DOHH2 (cell line): ENCODE measurements at regions not wholly inside any gene's neighbourhood (a gene's known extent, or its start where the extent isn't known, plus 50 kb on each side); places are given as distances from the start of the nearest gene placed in this dataset.

ENCODE experiments used
- H3F3A ChIP-seq: fragments of 200-600 bp; sonication (generic), shearing (Covaris generic); 2 replicates; pipeline ENCODE4 v1.6.0; 2016; ENCODE audit warnings: antibody characterized with exemption, mild to moderate bottlenecking; ENCODE audit not compliant: control insufficient read depth, insufficient read depth
- H3K27ac ChIP-seq: fragments of 200-600 bp; sonication (generic); 2 replicates; pipeline ENCODE4 v1.5.1; 2014; ENCODE audit warnings: low read depth, mild to moderate bottlenecking, low read length, moderate library complexity
- H3K27me3 ChIP-seq: fragments of 200-600 bp; sonication (generic); 2 replicates; pipeline ENCODE4 v1.6.1; 2014; ENCODE audit warnings: mild to moderate bottlenecking, low read length, mixed read lengths; ENCODE audit not compliant: control insufficient read depth
- H3K36me3 ChIP-seq: fragments of 200-600 bp; sonication (generic); 2 replicates; pipeline ENCODE4 v1.6.1; 2014; ENCODE audit warnings: mild to moderate bottlenecking, low read length, moderate library complexity, mixed read lengths; ENCODE audit not compliant: control insufficient read depth
- H3K4me1 ChIP-seq: fragments of 200-600 bp; sonication (generic); 2 replicates; pipeline ENCODE4 v1.6.1; 2014; ENCODE audit warnings: mild to moderate bottlenecking, low read length, mixed read lengths; ENCODE audit not compliant: control insufficient read depth
- H3K4me2 ChIP-seq: fragments of 200-600 bp; sonication (generic); 2 replicates; pipeline ENCODE4 v1.6.0; 2014; ENCODE audit warnings: mild to moderate bottlenecking, low read length, moderate library complexity
- H3K4me3 ChIP-seq: fragments of 200-600 bp; sonication (generic); 2 replicates; pipeline ENCODE4 v1.5.1; 2014; ENCODE audit warnings: mild to moderate bottlenecking, low read length, mixed read lengths
- H3K79me2 ChIP-seq: fragments of 200-600 bp; sonication (generic); 2 replicates; pipeline ENCODE4 v1.6.1; 2014; ENCODE audit warnings: mild to moderate bottlenecking, low read length, mixed read lengths; ENCODE audit not compliant: control insufficient read depth
- H3K9me2 ChIP-seq: fragments of 200-600 bp; sonication (generic); replicated peaks from 2 replicates; pipeline ENCODE4 v1.6.1; 2014; ENCODE audit warnings: mild to moderate bottlenecking, low read length, mixed read lengths; ENCODE audit not compliant: control insufficient read depth
- H3K9me3 ChIP-seq: fragments of 200-600 bp; sonication (generic); 2 replicates; pipeline ENCODE4 v1.6.1; 2014; ENCODE audit warnings: antibody characterized with exemption, low read length, mixed read lengths; ENCODE audit not compliant: control insufficient read depth, insufficient read depth
- H4K20me1 ChIP-seq: fragments of 200-600 bp; sonication (generic); 2 replicates; pipeline ENCODE4 v1.6.0; 2014; ENCODE audit warnings: low read depth, mild to moderate bottlenecking, antibody characterized with exemption, low read length, moderate library complexity; ENCODE audit not compliant: control insufficient read depth, insufficient read depth
- EZH2phosphoT487 ChIP-seq: fragments of 200-600 bp; sonication (generic); IDR thresholded peaks from 2 replicates; pipeline ENCODE4 v1.6.1; 2017; ENCODE audit warnings: borderline replicate concordance, mild to moderate bottlenecking, antibody characterized with exemption, low read length, moderate library complexity, mixed read lengths
- TF ChIP-seq, protein P1 (sequence below): fragments of 200-600 bp; sonication (generic); IDR thresholded peaks from one replicate; pipeline ENCODE4 v1.5.1; 2014; ENCODE audit warnings: antibody characterized with exemption, mild to moderate bottlenecking, low read depth, low read length; ENCODE audit not compliant: poor library complexity, severe bottlenecking

DNA sequence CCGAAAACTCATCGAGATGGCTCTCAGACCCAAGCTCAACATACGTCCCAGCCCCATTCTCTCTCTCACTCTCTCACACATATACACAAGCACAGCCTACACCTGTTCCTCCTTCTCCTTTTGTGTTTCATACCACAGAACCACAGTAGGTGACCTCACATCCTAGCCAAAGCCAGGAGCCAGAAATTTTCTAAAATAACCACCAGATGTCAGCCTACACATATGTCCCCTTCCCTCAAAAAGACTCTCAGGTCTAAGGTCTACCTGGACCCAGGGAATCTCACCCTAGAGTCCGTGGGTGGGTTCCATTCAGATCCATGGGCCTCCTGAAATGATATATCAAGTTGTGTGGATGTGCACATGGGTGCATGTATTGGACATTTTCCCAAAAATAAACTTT is 104.2 kb upstream of the IPO5 start:
- H3F3A ChIP-seq, result no peaks in the 10 kb centered on the region
- H3K9me2 ChIP-seq, result no peaks in the 10 kb centered on the region
- H3K79me2 ChIP-seq, result no peaks in the 10 kb centered on the region
- H3K9me3 ChIP-seq, result no peaks in the 10 kb centered on the region
- H3K36me3 ChIP-seq, result no peaks in the 10 kb centered on the region
- TF ChIP-seq, protein P1, sequence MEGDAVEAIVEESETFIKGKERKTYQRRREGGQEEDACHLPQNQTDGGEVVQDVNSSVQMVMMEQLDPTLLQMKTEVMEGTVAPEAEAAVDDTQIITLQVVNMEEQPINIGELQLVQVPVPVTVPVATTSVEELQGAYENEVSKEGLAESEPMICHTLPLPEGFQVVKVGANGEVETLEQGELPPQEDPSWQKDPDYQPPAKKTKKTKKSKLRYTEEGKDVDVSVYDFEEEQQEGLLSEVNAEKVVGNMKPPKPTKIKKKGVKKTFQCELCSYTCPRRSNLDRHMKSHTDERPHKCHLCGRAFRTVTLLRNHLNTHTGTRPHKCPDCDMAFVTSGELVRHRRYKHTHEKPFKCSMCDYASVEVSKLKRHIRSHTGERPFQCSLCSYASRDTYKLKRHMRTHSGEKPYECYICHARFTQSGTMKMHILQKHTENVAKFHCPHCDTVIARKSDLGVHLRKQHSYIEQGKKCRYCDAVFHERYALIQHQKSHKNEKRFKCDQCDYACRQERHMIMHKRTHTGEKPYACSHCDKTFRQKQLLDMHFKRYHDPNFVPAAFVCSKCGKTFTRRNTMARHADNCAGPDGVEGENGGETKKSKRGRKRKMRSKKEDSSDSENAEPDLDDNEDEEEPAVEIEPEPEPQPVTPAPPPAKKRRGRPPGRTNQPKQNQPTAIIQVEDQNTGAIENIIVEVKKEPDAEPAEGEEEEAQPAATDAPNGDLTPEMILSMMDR, result no peak
- TF ChIP-seq EZH2phosphoT487, result no peak
- no peaks in the 10 kb centered on the region for H4K20me1 ChIP-seq
- no peak overlapping the region for H3K4me3 ChIP-seq
- H3K27ac ChIP-seq, result no peak overlapping the region
- no peak overlapping the region for H3K4me2 ChIP-seq
- H3K4me1 ChIP-seq, result 0 out of 2 replicates have a peak, but pooled peaks cover under 1% of the 10 kb centered on the region
- H3K27me3 ChIP-seq, result peaks cover 2% of the 10 kb centered on the region; the same call in 1 of the 2 replicates

DNA sequence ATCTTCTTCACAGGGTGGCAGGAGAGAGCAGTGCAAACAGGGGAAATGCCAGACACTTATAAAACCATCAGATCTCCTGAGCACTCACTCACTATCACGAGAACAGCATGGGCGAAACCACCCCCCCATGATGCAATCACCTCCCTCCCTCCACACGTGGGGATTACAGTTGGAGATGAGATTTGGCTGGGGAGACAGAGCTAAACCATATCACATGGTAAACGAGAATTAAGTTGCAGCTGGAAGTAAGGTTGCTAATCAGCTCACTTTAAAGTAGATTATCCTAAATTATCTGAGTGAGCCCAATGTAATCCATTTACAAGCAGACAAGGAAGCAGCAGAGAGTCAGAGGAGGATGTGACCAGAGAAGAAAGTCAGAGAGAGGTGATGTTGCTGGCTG is 102.2 kb upstream of the IPO5 start:
- Histone ChIP-seq H3K4me3 (no peak overlapping the region), H3F3A (no peaks in the 10 kb centered on the region), H3K27ac (no peak overlapping the region), H3K36me3 (no peaks in the 10 kb centered on the region), H3K79me2 (no peaks in the 10 kb centered on the region), H3K9me2 (no peaks in the 10 kb centered on the region), H3K4me2 (no peak overlapping the region), H3K27me3 (peaks cover 2% of the 10 kb centered on the region; the same call in 1 of the 2 replicates), H4K20me1 (no peaks in the 10 kb centered on the region), H3K9me3 (no peaks in the 10 kb centered on the region), H3K4me1 (peaks cover 5% of the 10 kb centered on the region; the same call in 1 of the 2 replicates)
- TF ChIP-seq, protein P1, result no peak
- TF ChIP-seq EZH2phosphoT487, result no peak

DNA sequence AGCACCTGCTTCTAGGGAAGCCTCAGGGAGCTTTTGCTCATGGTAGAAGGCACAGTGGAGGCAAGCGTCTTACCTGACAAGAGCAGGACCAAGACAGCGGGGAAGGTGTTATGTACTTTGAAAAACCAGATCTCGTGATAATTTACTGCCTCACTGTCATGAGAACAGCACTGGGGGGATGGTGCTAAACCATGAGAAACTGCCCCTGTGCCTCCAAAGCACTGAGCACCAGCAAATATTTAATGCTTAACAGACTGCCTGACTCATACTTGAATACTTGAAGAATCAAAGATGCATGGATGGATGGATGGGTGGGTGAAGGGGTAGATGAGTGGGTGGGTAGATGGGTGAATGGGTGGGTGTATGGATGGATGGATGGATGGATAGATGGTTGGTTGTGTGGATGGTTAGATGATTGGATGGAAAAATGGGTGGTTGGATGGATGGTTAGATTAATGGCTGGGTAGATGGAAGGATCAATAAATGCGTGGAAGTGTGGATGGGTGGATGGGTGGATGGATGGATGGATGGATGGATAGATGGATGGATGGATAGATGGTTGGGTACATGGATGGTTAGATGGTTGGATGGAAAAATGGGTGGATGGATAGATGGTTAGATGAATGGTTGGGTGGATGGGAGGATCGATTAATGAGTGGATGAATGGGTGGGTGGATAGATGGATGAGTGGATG is 101.1 kb upstream of the IPO5 start:
- Histone ChIP-seq H3F3A (no peaks in the 10 kb centered on the region), H3K4me2 (no peak overlapping the region), H3K4me3 (no peak overlapping the region), H3K27me3 (peaks cover under 1% of the 10 kb centered on the region), H3K9me2 (no peaks in the 10 kb centered on the region), H3K27ac (no peak overlapping the region), H3K4me1 (peaks cover 5% of the 10 kb centered on the region; the same call in 1 of the 2 replicates), H4K20me1 (no peaks in the 10 kb centered on the region), H3K9me3 (no peaks in the 10 kb centered on the region), H3K36me3 (no peaks in the 10 kb centered on the region), H3K79me2 (no peaks in the 10 kb centered on the region)
- TF ChIP-seq, protein P1, result no peak
